IPS-18a (cell line): ENCODE measurements at regions not wholly inside any gene's neighbourhood (a gene's known extent, or its start where the extent isn't known, plus 50 kb on each side); places are given as distances from the start of the nearest gene placed in this dataset.

Source experiments
- H3K27ac ChIP-seq: one replicate; pipeline ENCODE4 v1.5.1; 2013; ENCODE audit warnings: low read length
- H3K27me3 ChIP-seq: one replicate; pipeline ENCODE4 v1.6.1; 2013; ENCODE audit warnings: mild to moderate bottlenecking, low read length; ENCODE audit not compliant: control insufficient read depth, insufficient read depth
- H3K36me3 ChIP-seq: one replicate; pipeline ENCODE4 v1.6.1; 2013; ENCODE audit warnings: low read depth, low read length; ENCODE audit not compliant: control insufficient read depth
- H3K4me1 ChIP-seq: one replicate; pipeline ENCODE4 v1.6.1; 2013; ENCODE audit warnings: low read depth, low read length; ENCODE audit not compliant: control insufficient read depth
- H3K4me3 ChIP-seq: one replicate; pipeline ENCODE4 v1.5.1; 2013; ENCODE audit warnings: low read length
- H3K9ac ChIP-seq: one replicate; pipeline ENCODE4 v1.6.1; 2013; ENCODE audit warnings: mild to moderate bottlenecking, low read length, moderate library complexity
- H3K9me3 ChIP-seq: one replicate; pipeline ENCODE4 v1.6.1; 2013; ENCODE audit warnings: low read depth, low read length; ENCODE audit not compliant: control insufficient read depth

DNA sequence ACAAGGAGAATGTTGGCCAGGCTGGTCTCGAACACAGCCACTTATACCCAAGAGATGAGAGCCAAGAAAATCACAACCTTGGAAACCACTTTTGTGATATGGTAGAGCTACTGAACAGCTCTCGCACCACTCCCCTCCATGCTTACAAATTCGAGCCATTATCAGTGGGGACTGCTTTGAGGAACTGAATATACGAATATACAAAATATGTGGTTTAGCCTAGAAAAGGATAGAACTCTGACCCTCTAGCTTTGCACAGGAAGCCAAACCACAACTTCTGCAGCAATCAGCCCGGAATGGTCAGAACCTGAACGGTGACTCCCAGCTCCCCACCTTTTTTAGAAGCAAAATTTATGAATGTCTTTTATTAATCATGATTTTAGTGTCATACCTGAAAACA lies 129.8 kb upstream of the TMEM132C start:
- no peak overlapping the region for H3K27ac ChIP-seq

DNA sequence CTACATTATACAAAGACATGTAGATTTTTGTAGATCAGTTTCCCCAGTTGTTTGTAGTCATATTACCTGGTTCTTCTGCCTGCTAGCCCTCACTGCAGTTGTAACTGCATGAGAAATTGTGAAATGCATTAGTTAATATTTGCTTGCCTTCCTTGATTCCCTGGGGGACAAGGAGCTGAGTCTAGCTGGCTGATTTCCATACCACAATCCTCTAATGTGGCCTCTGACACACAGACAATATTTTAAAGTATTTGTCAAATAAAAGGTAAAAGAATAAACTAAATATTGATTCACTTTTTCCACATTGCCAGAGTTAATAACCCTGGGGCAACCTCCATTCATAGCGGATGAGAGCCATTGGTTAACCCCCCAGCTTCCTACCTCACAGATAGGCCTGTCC lies 128.8 kb upstream of the TMEM132C start:
- Histone ChIP-seq H3K9ac (no peak overlapping the region), H3K4me1 (no peaks in the 10 kb centered on the region), H3K4me3 (no peak overlapping the region), H3K27ac (no peak overlapping the region), H3K9me3 (peaks cover 17% of the 10 kb centered on the region), H3K27me3 (no peaks in the 10 kb centered on the region), H3K36me3 (no peaks in the 10 kb centered on the region)

More for the DNA sequence above, 129.8 kb upstream of the TMEM132C start:
- no peaks in the 10 kb centered on the region for H3K36me3 ChIP-seq
- no peak overlapping the region for H3K4me3 ChIP-seq
- no peak overlapping the region for H3K9ac ChIP-seq
- peaks cover 13% of the 10 kb centered on the region for H3K9me3 ChIP-seq
- no peaks in the 10 kb centered on the region for H3K27me3 ChIP-seq
- no peaks in the 10 kb centered on the region for H3K4me1 ChIP-seq

DNA sequence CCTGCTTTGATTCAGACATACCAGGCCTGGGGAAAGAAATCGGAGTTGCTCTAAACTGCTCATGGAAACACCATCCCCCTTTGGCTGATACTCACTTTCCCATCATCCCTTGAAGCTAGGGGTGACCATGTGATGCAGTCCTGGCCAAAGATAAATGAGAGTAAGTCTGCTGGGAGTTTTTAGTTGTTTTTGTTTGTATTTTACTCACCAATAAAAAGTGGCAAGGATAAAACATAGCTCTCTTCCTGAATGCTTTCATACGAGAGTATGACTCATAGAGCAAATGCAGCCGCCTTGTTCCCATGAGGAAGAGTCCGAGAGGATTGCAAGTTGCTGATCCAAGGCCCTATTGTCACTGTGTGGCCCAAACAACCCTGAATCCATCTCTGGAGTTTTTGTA lies 126.4 kb upstream of the TMEM132C start:
- H3K4me3 ChIP-seq: no peak overlapping the region
- no peak overlapping the region for H3K27ac ChIP-seq
- peaks cover 22% of the 10 kb centered on the region for H3K9me3 ChIP-seq
- H3K4me1 ChIP-seq: no peaks in the 10 kb centered on the region
- H3K27me3 ChIP-seq: no peaks in the 10 kb centered on the region
- H3K9ac ChIP-seq: no peak overlapping the region
- no peaks in the 10 kb centered on the region for H3K36me3 ChIP-seq

DNA sequence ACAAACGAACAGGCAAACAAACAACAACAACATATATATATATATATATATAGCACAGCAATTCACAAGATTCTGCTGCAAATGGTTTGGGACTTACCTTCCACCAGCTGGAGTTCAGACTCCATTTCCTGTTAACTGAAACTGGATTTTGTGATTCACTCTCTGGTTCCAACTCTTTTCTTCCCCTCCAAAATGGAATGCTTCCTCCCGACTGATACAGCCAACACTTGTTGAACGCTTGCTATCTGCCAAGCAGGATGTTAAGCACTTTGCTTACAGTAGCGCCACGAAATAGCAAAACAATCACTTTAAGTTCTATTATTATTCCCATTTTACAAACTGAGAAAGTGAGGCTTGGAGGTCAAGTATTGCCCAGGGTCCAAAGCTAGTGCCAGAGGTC lies 116.0 kb upstream of the TMEM132C start:
- no peaks in the 10 kb centered on the region for H3K36me3 ChIP-seq
- no peak overlapping the region for H3K27ac ChIP-seq
- H3K4me3 ChIP-seq: no peak overlapping the region
- peaks cover 16% of the 10 kb centered on the region for H3K9me3 ChIP-seq
- no peak overlapping the region for H3K9ac ChIP-seq
- no peaks in the 10 kb centered on the region for H3K4me1 ChIP-seq
- H3K27me3 ChIP-seq: no peaks in the 10 kb centered on the region

DNA sequence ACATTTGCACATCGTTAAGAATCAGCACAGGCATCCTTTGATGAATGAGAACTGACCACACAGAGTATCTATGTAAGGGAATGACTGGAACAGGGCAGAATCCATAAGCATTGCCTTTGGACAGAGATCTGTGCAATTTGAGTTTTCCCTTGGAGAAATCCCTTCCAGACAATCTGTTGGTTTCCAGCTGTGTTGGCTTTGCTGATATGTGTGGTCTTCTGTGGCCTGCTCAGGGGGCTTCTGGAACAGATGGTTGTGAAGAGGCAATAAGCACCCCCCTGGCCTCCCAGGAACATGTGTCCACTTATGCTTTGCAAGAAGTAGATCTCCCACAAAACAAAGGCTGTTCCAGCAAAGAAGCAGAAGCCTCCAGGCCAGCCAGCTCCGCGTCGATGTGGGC lies 111.4 kb upstream of the TMEM132C start:
- Histone ChIP-seq H3K27ac (no peak overlapping the region), H3K27me3 (no peaks in the 10 kb centered on the region), H3K4me1 (peaks cover 3% of the 10 kb centered on the region), H3K9me3 (peaks cover 14% of the 10 kb centered on the region), H3K4me3 (no peak overlapping the region), H3K9ac (no peak overlapping the region), H3K36me3 (no peaks in the 10 kb centered on the region)

DNA sequence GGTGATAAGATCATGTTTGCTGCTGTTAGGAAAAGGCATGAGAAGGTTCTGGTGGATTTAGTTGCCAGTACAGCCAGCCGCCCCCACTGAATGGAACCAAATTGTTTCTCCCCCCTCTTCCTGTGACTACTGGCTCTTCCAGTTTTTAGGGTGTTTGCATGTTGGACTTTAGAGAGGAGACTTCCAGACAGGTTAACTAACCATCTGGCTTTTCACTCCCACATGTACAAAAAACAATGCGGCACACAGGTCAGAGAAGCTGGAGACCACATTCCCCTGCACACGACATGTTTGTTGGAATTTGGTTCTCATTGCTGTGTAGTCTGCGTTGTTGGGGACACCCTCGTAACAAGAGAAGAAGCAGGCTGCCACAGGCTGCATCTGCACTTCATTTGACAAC lies 103.9 kb upstream of the TMEM132C start:
- H3K9ac ChIP-seq: no peak overlapping the region
- no peak overlapping the region for H3K27ac ChIP-seq
- no peak overlapping the region for H3K4me3 ChIP-seq
- H3K27me3 ChIP-seq: no peaks in the 10 kb centered on the region
- H3K9me3 ChIP-seq: peaks cover 8% of the 10 kb centered on the region
- H3K4me1 ChIP-seq: no peaks in the 10 kb centered on the region
- no peaks in the 10 kb centered on the region for H3K36me3 ChIP-seq

DNA sequence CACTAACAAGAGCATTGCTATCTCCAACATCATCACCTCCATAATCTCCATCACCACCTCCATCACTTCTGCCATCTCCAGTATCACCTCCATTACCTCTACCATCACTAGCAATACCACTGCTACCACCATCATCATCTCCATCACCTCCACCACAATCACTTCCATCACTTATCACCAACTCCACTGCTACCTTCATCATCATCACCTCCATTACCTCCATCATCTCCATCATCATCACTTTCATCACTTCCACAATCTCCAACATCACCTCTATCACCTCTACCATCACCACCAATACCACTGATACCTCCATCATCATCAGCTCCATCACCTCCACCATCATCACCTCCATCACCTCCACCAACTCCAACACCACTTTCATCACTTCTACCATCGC lies 102.4 kb upstream of the TMEM132C start:
- Histone ChIP-seq H3K9ac (no peak overlapping the region), H3K4me1 (peaks cover 13% of the 10 kb centered on the region), H3K36me3 (no peaks in the 10 kb centered on the region), H3K4me3 (no peak overlapping the region), H3K27ac (no peak overlapping the region), H3K9me3 (peaks cover 20% of the 10 kb centered on the region), H3K27me3 (no peaks in the 10 kb centered on the region)

DNA sequence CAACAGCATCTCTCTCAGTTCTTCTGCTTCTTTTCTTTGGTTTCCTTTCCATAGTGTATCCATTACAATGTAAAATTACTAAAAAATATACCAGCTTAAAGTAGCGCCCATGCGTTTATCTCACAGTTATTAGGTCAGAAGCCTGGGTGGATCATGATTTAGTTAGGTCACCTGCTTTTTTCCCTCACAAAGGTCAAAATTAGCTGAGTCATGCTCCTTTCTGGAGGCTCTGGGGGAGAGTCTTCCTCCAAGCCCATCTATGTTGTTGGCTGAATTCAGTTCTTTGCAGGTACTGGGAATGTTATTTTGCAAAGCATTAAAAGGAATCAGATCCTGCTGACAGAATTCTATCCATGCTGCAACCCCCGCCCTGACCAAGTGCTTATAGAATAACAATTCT lies 101.6 kb upstream of the TMEM132C start:
- Histone ChIP-seq H3K36me3 (no peaks in the 10 kb centered on the region), H3K4me3 (no peak overlapping the region), H3K4me1 (peaks cover 14% of the 10 kb centered on the region), H3K9ac (no peak overlapping the region), H3K9me3 (peaks cover 20% of the 10 kb centered on the region), H3K27me3 (no peaks in the 10 kb centered on the region), H3K27ac (no peak overlapping the region)

DNA sequence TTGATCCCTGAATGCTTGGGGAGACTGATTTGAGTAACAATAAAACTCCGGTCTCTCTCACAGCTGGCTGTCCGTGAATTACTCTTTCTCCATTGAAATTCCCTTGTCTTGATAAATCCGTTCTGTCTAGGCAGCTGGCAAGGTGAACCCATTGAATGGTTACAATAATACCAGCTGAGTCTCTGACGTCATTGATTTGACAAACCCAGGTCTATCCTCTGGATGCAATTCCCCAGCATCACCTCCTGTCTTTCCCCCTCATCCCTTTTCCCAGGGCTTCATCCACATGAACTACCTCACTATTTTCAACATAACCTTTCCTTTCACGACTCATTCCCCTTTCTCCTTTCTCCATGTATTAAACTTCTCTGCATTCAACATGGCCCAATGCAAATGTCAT lies 98.7 kb upstream of the TMEM132C start:
- H3K36me3 ChIP-seq: no peaks in the 10 kb centered on the region
- H3K27me3 ChIP-seq: no peaks in the 10 kb centered on the region
- no peak overlapping the region for H3K27ac ChIP-seq
- H3K9me3 ChIP-seq: peaks cover 27% of the 10 kb centered on the region
- H3K4me3 ChIP-seq: no peak overlapping the region
- H3K4me1 ChIP-seq: peaks cover 14% of the 10 kb centered on the region
- H3K9ac ChIP-seq: no peak overlapping the region

DNA sequence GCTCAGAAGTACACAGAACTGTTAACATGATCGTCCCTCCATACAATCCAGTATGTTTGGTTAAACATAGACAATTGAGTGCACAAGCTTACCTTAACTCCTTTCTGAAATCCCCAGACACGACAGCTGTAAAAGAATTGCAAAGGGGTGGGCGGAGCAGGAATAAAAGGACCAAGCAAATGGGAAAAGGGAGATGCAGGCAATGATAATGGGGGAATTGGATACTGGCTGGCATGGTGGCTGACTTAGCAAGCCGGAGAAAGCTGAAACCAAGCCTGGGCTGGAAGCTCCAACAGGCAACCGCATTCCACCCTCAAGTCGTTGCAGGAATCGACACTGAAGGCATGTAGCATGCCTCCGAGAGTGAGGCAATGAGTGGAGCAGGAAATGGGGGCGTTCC lies 96.8 kb upstream of the TMEM132C start:
- peaks cover 14% of the 10 kb centered on the region for H3K4me1 ChIP-seq
- no peak overlapping the region for H3K27ac ChIP-seq
- no peak overlapping the region for H3K9ac ChIP-seq
- H3K9me3 ChIP-seq: peaks cover 36% of the 10 kb centered on the region
- no peaks in the 10 kb centered on the region for H3K36me3 ChIP-seq
- H3K4me3 ChIP-seq: no peak overlapping the region
- no peaks in the 10 kb centered on the region for H3K27me3 ChIP-seq

DNA sequence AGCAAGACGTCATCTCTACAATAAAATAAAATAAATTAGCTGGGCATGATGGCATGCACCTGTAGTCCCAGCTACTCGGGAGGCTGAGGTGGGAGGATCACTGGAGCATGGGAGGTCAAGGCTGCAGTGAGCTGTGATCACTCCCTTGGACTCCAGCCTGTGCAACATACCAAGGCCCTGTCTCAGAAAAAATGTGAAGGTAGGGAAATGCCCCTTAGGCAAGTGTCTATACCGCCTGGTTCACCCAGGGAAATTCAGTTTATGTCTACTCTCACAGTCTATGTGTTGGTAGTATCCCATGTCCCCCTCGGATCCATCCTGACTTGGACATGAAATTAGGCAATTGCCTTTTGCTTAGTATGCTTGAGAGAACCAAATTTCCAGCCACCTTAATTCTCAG lies 88.4 kb upstream of the TMEM132C start:
- H3K9me3 ChIP-seq: peaks cover 38% of the 10 kb centered on the region
- no peak overlapping the region for H3K27ac ChIP-seq
- H3K4me3 ChIP-seq: no peak overlapping the region
- no peaks in the 10 kb centered on the region for H3K36me3 ChIP-seq
- no peaks in the 10 kb centered on the region for H3K27me3 ChIP-seq
- H3K9ac ChIP-seq: no peak overlapping the region
- no peaks in the 10 kb centered on the region for H3K4me1 ChIP-seq

DNA sequence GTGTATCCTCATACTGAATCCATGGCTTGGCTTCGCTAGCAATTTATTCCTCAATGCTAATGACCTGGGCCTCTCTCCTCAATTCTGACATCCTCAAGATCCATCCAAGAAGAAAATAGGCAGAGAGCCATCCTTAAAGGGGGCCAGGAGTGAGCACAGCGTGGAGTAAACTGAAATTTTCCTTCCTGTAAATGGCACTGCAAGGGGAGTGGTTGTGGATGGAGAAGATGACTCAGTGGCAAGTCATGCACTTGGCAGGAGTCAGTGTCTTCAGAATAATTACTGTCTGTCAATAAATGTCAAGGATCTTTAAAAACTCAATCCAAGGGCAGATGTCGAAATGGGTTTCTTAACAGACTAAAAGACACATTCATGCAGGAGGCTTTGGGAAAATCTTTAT lies 88.0 kb upstream of the TMEM132C start:
- Histone ChIP-seq H3K4me1 (no peaks in the 10 kb centered on the region), H3K4me3 (no peak overlapping the region), H3K36me3 (no peaks in the 10 kb centered on the region), H3K27me3 (no peaks in the 10 kb centered on the region), H3K9ac (no peak overlapping the region), H3K27ac (no peak overlapping the region), H3K9me3 (peaks cover 34% of the 10 kb centered on the region)
